ENCODE measurements at regions not wholly inside any gene's neighbourhood (a gene's known extent, or its start where the extent isn't known, plus 50 kb on each side); places are given as distances from the start of the nearest gene placed in this dataset.
"Not testable (repeated sequence)": the region's sequence is repeated elsewhere in the genome, so short reads cannot be mapped to it uniquely, and the experiment has no call there.

GRCh38 chr4:156388826-156389225 is 435.2 kb upstream of the CTSO start:
- no peak for DNase-seq

GRCh38 chr4:156378033-156378665 is 424.5 kb upstream of the CTSO start:
- no peak for DNase-seq

- DNase-seq = no peak
Measured at GRCh38 chr4:156377036-156377710, 423.5 kb upstream of the CTSO start.

GRCh38 chr4:156374894-156375293 is 421.2 kb upstream of the CTSO start:
- no peak for DNase-seq

GRCh38 chr4:156374069-156374468 is 420.4 kb upstream of the CTSO start:
- DNase-seq = no peak

- DNase-seq = not testable (repeated sequence)
Measured at GRCh38 chr4:156367502-156367901, 413.8 kb upstream of the CTSO start.

GRCh38 chr4:156362581-156362980 is 408.9 kb upstream of the CTSO start:
- DNase-seq = no peak

- DNase-seq = no peak
Measured at GRCh38 chr4:156347412-156348075, 393.9 kb upstream of the CTSO start.

GRCh38 chr4:156346959-156347385 is 393.3 kb upstream of the CTSO start:
- DNase-seq = no peak

- DNase-seq = no peak
Measured at GRCh38 chr4:156344397-156344796, 390.7 kb upstream of the CTSO start.

- DNase-seq = no peak
Measured at GRCh38 chr4:156336511-156336910, 382.8 kb upstream of the CTSO start.

GRCh38 chr4:156335721-156336120 is 382.1 kb upstream of the CTSO start:
- no peak for DNase-seq

GRCh38 chr4:156330436-156331031 is 376.9 kb upstream of the CTSO start:
- DNase-seq = no peak

GRCh38 chr4:156329779-156330178 is 376.1 kb upstream of the CTSO start:
- DNase-seq = no peak

- DNase-seq = no peak
Measured at GRCh38 chr4:156328882-156329281, 375.2 kb upstream of the CTSO start.

- DNase-seq = no peak
Measured at GRCh38 chr4:156326246-156326645, 372.6 kb upstream of the CTSO start.

GRCh38 chr4:156322592-156322991 is 368.9 kb upstream of the CTSO start:
- no peak for DNase-seq

- no peak for DNase-seq
Measured at GRCh38 chr4:156321203-156321602, 367.5 kb upstream of the CTSO start.

GRCh38 chr4:156313497-156313896 is 359.8 kb upstream of the CTSO start:
- no peak for DNase-seq

- no peak for DNase-seq
Measured at GRCh38 chr4:156312261-156312847, 358.7 kb upstream of the CTSO start.

GRCh38 chr4:156309031-156309430 is 355.4 kb upstream of the CTSO start:
- no peak for DNase-seq

GRCh38 chr4:156303708-156304107 is 350.0 kb upstream of the CTSO start:
- no peak for DNase-seq

GRCh38 chr4:156298230-156298629 is 344.6 kb upstream of the CTSO start:
- peak; percentile 49 for DNase-seq

Data from retina (tissue), 1 donor.